ENCODE measurements at regions not wholly inside any gene's neighbourhood (a gene's known extent, or its start where the extent isn't known, plus 50 kb on each side); places are given as distances from the start of the nearest gene placed in this dataset.

DNA sequence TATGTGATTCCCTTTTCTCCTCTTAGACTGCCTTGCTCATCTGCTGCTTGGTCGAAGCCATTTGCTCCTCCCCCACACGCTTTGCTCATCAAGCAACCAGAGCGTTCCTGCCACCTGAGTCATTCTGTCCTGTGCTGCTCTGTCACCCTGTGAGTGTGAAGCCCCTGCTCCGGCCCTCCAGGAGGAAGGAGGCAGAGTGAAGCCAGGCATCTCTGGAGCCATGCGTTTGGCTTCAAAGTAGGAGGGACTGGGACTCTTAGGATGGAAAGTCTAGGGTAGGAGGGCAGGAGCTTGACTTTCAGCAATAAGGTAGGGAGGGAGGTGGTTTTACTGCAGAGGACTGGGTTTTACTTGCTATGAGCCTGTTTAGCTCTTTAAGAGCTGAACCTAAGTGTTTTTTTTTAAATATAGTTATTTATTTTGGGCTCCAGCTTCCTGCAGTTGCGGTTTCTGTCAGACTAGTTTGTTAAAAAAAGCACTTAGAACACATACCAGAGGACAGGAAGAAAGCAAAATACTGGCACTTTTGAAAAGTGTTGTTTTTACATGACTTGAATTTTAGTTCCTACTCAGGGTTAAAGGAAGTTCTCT lies 63.6 kb downstream of the SPINK2 start:
- POLR2A ChIA-PET = interaction anchor here (1.2 kb wide), 1 partner anchor 14 kb away, joined by 3 read pairs; no protein-coding TSS in a partner anchor

GRCh38 chr4:56757261-56757746 lies 64.2 kb downstream of the SPINK2 start:
- H3K27ac ChIP-seq (ENCODE audit: extremely low read depth, low read depth, low read length) = no peak overlapping the region
- no peak overlapping the region for H3K4me3 ChIP-seq (ENCODE audit: low read depth, low read length)
- no peaks in the 10 kb centered on the region for H3K9me3 ChIP-seq (ENCODE audit: control insufficient read depth, insufficient read depth, low read depth, low read length)
- TF ChIP-seq ZBTB20 (tag by site-specific recombination; IDR thresholded peaks at IDR 0.05) = no peak
- no peak for TF ChIP-seq ZNF658 (tag by site-specific recombination; IDR thresholded peaks at IDR 0.05)
- TF ChIP-seq PRDM10 (tag by site-specific recombination; IDR thresholded peaks at IDR 0.05) = 0 out of 2 replicates have a peak, but pooled peaks have one; percentile 26
- TF ChIP-seq ZNF747 (tag by site-specific recombination; IDR thresholded peaks at IDR 0.05) = no peak
- no peak for TF ChIP-seq ZNF214 (tag by site-specific recombination; IDR thresholded peaks at IDR 0.05; ENCODE audit: borderline replicate concordance)
- TF ChIP-seq TCF7L2 (IDR thresholded peaks at IDR 0.05; ENCODE audit: borderline replicate concordance, low read depth, low read length) = no peak
- TF ChIP-seq ZNF544 (tag by site-specific recombination; IDR thresholded peaks at IDR 0.05) = no peak
- TF ChIP-seq ZNF211 (tag by site-specific recombination; IDR thresholded peaks at IDR 0.05; ENCODE audit: low read depth) = no peak
- TF ChIP-seq ZNF335 (tag by site-specific recombination; conservative IDR thresholded peaks at IDR 0.05) = peak; percentile 86
- TF ChIP-seq ZNF19 (tag by site-specific recombination; IDR thresholded peaks at IDR 0.05; ENCODE audit: low read depth) = no peak
- TF ChIP-seq ZIC2 (tag by site-specific recombination; IDR thresholded peaks at IDR 0.05) = no peak
- no peak for TF ChIP-seq ZNF24 (tag by site-specific recombination; IDR thresholded peaks at IDR 0.05)
- no peak for TF ChIP-seq ZNF426 (tag by site-specific recombination; IDR thresholded peaks at IDR 0.05)
- no peak for TF ChIP-seq ZNF311 (tag by site-specific recombination; IDR thresholded peaks at IDR 0.05; ENCODE audit: borderline replicate concordance)
- TF ChIP-seq ZNF221 (tag by site-specific recombination; IDR thresholded peaks at IDR 0.05; ENCODE audit: borderline replicate concordance) = no peak
- peak; percentile 59 for TF ChIP-seq SCRT2 (tag by site-specific recombination; IDR thresholded peaks at IDR 0.05)
- TF ChIP-seq ZBTB11 (tag by site-specific recombination; conservative IDR thresholded peaks at IDR 0.05; ENCODE audit: low read depth) = no peak
- no peak for TF ChIP-seq ZNF501 (tag by site-specific recombination; IDR thresholded peaks at IDR 0.05)
- CTCF ChIA-PET = interaction anchor here (0.6 to 1.3 kb wide), 2 partner anchors 10 to 24 kb away, joined by 3 read pairs; no protein-coding TSS in a partner anchor
- POLR2A ChIA-PET = interaction anchor here (1.2 kb wide), 1 partner anchor 14 kb away, joined by 3 read pairs; no protein-coding TSS in a partner anchor
- no peaks in the 10 kb centered on the region for H3K36me3 ChIP-seq (ENCODE audit: control insufficient read depth in 2 of 2, insufficient read depth in 1 of 2, low read length in 2 of 2)
- peaks cover 2% of the 10 kb centered on the region for H3K4me1 ChIP-seq (ENCODE audit: control insufficient read depth, insufficient read depth, low read length)

More for the DNA sequence above, 63.6 kb downstream of the SPINK2 start:
- CTCF ChIA-PET = interaction anchor here (0.6 to 1.3 kb wide), 2 partner anchors 10 to 24 kb away, joined by 3 read pairs; no protein-coding TSS in a partner anchor
- Histone ChIP-seq H3K4me3 (ENCODE audit: low read depth, low read length) (no peak overlapping the region), H3K9me3 (ENCODE audit: control insufficient read depth, insufficient read depth, low read depth, low read length) (no peaks in the 10 kb centered on the region), H3K4me1 (ENCODE audit: control insufficient read depth, insufficient read depth, low read length) (peaks cover 2% of the 10 kb centered on the region), H3K27ac (ENCODE audit: extremely low read depth, low read depth, low read length) (no peak overlapping the region), H3K36me3 (ENCODE audit: control insufficient read depth in 2 of 2, insufficient read depth in 1 of 2, low read length in 2 of 2) (no peaks in the 10 kb centered on the region)
- TF ChIP-seq ZNF24 (tag by site-specific recombination; IDR thresholded peaks at IDR 0.05) (no peak), ZNF677 (tag by site-specific recombination; IDR thresholded peaks at IDR 0.05) (no peak), SP2 (tag by site-specific recombination; IDR thresholded peaks at IDR 0.05) (no peak), ZXDB (tag by site-specific recombination; IDR thresholded peaks at IDR 0.05) (0 out of 2 replicates have a peak, but pooled peaks have one; percentile 14), SP7 (tag by site-specific recombination; IDR thresholded peaks at IDR 0.05) (0 out of 2 replicates have a peak, but pooled peaks have one; percentile 10), ZNF629 (tag by site-specific recombination; IDR thresholded peaks at IDR 0.05) (0 out of 2 replicates have a peak, but pooled peaks have one; percentile 12), ZBTB17 (tag by site-specific recombination; IDR thresholded peaks at IDR 0.05) (peak; percentile 43; the same call in 1 of the 2 replicates)
